UCSD-AML1 (cell line): ENCODE measurements at regions not wholly inside any gene's neighbourhood (a gene's known extent, or its start where the extent isn't known, plus 50 kb on each side); places are given as distances from the start of the nearest gene placed in this dataset.
"Not testable (repeated sequence)": the region's sequence is repeated elsewhere in the genome, so short reads cannot be mapped to it uniquely, and the experiment has no call there.

Experiments
- DNase-seq: peaks from one replicate; lab custom pipeline; 2025; ENCODE audit not compliant: unreplicated experiment; lab: John Stamatoyannopoulos, UW

DNA sequence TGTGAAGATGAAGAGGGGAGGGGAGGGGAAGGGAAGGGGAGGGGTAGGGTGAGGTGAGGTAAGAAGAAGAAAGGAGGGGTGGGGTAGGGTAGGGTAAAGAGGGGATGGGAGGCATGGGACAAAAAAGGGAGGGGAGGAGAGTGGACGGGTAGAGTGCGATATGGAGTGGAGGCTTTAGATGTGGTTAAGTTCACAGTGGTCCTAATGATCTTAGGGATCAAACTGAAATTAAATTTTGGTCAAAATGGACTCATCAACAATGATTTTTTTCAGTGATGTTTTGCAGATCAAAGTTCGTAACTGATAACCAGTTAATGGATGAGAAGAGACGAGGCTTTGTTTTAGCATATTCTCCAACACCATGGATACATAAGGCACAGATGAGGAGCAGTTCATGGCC lies 513.9 kb upstream of the ACVR2A start:
- DNase-seq: no peak

DNA sequence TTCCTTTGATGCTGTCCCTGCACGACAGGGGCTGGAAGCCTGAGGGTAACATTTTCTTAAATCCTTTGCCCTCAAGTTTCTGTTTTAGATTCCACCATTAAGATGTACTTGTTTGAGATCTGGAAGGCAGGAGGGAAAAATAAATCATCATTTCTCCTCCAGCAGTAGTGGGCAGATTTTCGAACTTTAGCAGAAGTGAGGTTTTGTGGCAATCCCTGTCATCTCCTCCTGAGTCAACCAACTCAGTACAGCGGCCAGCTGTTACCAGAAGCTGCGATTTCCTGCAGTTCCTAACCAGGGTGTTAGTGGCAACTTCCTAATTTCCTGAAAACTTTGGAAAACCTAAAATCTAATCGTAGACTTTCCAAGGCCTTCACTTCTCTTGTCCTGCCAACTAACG lies 517.2 kb upstream of the ACVR2A start:
- DNase-seq: no peak

DNA sequence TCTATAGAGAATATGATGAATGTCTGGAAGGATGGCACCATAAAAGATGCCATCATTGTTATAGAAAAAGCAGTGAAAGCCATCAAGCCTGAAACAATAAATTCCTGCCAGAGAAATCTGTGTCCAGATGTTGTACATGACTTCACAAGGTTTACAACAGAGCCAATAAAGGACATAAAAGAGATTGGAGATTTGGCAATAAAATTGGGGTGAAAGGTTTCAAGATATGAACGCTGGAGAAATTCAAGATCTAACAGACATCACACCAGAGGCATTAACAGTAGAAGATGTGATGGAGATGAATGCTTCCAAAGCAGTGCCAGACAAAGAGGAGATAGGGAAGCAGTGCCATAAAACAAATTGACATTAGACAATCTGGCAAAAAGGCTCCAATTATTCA lies 518.8 kb upstream of the ACVR2A start:
- no peak for DNase-seq

DNA sequence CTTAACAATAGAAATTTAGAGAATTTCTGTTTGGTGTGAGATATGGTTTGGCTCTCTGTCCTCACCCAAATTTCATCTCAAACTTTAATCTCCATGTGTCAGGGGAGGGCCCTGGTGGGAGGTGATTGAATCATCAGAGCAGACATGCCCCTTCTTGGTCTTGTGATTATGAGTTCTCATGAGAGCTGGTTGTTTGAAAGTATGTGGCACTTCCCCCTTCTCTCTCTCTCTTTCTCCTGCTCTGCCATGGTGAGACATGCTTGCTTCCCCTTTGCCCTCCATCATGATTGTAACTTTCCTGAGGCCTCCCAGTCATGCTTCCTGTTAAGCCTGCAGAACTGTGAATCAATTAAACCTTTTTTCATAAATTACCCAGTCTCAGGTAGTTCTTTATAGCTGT lies 524.7 kb upstream of the ACVR2A start:
- no peak for DNase-seq

DNA sequence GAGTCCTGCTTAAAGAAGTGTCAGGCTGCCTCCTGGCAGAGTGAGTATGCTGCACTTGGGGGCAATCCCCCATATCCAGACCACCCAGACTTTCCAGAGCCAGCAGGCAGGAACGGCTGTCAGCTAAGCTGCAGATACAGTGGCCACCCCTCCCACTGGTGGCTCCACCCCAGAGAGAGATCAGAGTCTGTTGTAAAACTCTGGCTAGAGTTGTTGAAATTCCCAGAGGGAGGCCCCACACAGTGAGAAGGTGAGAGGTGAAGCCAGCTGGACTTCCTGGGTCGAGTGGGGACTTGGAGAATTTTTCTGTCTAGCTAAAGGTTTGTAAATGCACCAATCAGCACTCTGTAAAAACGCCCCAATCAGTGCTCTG lies 533.8 kb upstream of the ACVR2A start:
- no peak for DNase-seq

DNA sequence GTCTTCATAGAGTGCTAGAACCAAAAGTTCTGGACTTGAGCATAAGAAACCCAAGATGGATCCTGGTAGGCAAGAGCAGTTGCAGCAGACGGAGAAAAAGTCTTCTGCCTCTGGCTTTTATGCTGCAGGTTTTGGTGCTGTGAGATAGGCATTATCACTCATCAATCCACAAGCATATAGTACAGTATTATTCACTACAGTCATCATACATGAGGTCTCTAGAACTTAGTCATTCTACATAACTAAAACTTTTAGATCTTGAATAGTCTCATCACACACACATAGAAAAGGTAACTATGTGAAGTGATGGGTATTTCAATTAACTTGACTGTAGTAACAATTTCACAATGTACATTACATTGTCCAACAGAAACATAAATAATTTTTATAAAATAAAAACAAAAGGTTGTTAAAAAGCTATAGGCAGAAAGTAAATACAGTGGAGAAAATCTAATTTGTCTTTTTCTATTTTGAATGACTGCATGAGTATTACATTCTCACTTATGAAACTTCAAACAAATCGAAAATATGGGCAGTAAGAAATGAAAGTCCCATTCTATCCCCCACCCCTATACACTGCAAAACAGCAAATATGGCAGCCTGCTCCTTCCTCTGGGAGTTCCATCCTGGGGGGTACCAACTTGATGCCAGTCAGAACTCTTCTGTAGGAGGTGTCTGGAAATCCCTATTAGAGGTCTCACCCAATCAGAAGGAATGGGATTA lies 534.3 kb upstream of the ACVR2A start:
- no peak for DNase-seq

DNA sequence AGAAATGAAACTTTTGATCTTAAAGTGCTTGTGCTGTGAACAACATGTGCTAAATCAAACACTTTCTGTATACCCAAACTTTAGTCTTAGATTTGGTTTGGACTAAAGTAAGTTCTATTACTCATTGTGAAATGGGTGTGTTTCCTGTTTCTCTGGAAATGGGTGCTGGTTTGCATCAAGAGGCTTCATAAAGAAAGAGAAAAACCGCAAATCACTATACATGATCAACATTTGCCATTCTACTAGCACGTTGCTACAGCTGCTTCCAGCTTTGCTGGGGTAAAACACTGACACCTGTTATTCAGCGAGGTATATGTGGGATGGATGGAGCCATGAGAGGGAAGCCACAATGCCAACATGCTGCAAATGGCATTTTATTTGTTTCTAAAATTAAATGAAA lies 547.0 kb upstream of the ACVR2A start:
- no peak for DNase-seq

DNA sequence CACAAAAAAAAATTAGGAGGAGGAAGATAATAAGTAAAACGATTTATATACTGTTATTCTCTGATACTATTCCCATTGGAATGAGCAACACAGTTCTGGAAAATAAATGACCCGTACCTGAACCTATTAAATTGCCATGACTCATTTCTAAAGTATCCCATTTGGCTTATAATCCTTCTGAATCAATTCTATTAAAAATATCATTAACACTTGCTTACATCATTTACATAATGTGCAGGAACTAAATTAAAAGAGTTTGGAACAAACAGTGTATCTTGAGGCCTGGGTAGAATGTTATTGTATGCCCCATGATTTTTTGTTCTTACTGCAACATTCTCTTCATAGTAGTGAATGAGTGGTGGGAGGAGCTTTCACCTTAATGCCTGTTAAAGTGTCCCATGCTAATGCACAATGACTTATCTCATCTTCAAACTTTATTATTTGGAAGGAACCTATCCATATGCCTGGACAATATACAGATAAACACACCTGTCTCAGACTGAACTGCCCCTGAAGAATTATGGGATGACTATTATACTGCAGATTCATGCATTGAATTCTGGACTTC lies 549.9 kb upstream of the ACVR2A start:
- DNase-seq: no peak

DNA sequence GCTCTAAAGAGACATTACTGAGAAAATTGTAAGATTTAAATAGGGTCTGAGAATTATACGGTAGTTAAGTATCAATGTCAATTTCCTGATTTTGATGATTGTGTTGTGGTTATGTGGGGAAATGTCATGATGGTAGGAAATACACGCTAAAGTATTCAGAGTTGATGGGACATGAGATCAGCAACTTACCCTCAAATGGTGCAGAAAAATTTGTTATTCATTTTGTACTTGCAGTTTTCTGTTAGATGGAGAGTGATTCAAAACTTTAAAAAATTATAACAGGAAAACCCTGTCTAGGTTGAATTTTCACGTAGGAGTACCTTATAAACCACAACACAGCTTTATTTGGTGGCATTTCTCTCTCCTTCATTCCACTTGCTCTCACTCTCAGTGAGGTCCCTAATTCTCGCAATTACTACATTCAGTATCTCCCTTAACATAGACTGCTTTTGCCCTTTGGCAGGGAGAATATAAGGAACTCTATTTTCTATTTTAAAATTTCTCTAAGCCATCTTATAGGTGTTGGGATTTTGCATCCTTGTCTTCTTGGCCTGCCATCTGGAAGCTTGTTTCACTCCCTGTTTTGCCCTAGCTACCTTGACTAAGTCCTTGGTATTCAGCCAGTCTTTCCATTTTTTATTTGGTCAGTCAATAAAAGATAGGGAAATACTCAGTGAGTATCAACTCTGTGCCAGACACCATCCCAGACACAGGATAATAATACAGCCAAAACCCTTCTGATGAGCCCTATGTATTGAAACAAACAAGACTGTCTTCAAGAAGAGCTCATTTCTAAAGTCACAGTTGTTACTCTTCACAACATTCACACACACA lies 550.6 kb upstream of the ACVR2A start:
- DNase-seq: no peak

DNA sequence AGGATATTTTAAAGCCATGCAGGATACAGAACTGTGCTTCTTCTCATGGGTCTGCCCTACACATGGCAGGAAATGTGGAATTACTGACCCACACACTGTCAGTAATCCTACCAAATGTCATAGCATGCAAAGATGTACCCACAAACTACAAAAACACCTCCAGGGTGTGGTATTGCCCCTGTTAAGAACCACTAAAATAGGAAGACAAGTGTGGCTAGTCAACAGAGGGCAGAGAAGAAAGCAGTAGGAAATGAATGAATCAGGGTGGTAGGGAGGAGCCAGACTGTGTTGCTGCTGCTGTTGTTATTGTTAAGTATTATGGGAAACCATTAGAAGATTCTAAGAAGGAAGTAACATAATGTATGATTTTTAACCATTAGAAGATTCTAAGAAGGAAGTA lies 556.7 kb upstream of the ACVR2A start:
- no peak for DNase-seq

DNA sequence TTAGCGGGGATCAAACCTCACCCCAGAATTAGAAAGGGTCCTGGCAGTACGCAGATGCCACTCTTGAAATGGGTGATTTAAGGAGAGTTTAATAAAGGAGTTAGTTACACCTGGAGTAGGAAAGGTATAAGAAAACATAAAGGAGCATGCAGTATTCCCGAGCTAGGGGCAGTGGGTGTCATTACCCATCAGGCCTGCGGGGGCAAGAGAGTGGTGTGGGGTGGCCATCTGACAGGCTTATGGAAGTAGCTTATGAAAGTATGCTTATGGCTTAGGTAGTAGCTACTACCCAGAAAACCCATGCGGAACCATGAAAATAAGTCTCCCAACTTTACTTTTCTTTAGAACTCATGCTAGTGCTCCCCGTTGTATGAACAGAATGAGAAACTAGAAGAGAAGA lies 568.9 kb upstream of the ACVR2A start:
- no peak for DNase-seq

DNA sequence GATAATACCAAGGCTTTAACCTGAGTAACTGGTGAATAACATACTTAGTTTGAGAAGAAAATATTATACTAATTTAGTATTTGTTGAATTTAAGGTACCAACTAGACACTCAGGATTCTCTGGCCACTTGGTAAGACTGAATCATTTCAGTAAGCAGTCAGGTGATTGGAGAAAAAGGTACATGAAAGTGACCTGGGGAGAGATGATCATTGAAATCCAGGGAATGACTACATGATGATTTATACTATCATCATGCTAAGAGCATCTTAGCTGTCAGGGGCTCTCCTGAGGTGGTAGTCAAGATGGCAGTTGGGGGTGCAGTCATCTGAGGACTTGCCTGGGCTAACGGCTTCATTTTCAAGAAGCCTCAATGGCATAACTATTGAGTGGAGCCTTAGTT lies 571.2 kb upstream of the ACVR2A start:
- no peak for DNase-seq

DNA sequence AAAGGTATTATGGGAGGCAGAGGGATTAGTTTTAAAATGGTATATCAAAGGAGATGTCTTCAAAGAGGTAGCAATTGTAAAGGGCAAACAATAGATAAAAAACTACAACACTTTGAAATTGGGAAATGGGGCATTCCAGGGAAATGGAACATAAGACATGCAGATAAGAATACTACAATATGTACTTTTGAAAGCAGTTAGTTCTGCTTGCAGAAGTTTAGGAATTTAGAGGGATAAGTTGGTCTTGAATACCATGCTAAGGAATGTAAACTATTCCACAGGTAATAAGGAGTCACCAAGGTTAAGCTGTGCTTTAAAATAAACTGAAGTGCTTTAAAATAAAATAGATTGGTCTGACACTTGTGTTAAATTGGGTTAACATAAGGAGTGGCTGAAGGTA lies 571.7 kb upstream of the ACVR2A start:
- DNase-seq: no peak

DNA sequence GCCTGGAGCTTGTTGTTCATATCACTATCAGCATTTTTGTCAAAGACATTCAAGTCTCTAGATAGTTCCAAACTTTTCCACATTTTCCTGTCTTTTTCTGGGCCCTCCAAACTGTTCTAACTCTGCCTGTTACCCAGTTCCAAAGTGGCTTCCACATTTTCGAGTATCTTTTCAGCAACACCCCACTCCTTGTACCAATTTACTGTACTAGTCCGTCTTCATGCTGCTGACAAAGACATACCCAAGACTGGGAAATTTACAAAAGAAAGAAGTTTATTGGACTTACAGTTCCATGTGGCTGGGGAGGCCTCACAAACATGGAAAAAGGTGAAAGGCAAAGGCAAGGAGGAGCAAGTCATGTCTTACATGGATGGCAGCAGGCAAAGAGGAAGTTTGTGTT lies 575.2 kb upstream of the ACVR2A start:
- not testable (repeated sequence) for DNase-seq

DNA sequence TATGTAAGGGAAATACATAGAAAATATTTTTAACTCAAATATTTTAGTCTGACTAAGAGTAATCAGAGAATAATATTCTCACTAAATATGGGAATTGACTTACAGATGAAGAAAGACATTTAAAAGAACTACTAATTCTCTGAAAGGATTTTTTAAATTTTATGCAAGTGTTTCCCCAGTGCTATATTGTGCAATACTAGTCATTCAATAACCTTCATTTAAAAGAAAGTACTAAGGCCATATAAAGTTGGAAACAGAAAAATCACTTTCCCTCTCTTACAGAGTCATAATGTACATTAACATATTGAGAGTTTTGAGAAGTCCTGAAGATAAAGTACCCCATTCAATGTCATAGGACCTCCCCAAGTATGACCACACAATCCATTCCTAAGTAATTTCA lies 584.6 kb upstream of the ACVR2A start:
- DNase-seq: no peak

DNA sequence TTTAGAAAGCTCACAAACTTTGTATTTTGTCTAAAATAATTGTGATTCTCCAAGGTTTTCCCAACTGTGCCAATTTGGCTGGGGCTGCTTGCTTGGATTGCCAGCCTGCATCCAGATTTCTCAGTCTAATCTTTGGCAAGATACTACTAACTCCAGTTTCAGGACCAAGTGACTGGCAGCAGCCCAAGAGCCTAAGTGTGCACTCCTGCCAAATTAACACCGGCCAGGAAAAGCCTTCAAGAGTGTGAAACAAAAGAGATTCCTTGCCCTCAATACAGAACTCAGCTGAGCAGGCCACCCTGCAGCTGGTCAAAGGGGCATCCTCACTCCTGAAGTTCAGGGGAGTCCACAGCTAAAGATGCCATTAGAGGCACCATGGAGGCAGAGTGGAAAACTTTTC lies 589.0 kb upstream of the ACVR2A start:
- DNase-seq: no peak

DNA sequence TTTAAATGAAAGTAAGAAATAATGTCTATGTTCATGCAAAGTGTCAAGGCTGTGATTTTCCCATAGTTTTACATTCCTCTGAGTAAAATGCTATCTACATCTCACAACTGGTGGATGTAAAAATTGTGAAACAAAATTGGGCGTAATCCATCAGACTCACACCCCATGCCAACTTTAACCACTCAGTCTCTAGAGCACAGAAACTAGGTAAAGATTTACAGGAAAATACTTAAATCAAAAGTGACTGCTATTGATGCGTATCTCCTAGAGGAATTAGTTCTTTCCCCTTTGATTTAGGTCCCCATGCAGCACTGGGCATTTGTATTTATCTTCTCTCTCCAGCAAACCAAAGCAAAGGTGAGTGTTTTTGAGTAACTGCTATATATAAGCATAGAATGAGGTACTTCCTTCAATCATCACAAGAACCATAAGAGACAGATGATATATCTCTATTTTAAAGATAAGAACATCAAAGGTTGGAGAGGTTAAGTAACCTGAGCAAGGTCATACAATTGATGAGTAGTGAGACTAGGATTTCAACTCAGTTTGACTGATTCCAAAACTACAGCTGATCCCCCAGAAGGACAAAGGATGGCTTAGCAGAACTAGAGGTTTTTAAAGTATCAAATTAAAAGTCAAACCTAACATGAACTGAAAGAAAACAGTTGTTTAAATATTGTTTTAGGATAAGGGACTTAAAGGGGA lies 594.0 kb upstream of the ACVR2A start:
- no peak for DNase-seq

DNA sequence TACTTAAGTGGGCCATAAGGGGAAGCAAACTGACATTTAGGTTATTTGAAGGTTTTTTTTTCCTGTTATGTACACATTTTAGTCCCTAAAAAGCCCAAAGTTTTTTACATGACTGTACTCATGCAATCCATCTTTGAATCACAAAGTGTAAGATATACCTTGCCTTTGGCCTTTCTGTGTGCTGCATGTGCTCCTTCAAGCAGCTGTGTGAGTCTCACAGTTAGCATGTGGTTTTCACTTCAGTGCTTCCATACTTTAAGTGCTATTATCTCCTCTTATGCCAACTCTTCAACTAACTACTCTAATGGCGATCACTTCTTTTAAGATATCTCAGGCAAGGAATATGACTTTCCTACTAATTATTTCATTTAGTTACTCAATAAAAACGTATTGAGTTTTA lies 597.1 kb upstream of the ACVR2A start:
- DNase-seq: no peak

DNA sequence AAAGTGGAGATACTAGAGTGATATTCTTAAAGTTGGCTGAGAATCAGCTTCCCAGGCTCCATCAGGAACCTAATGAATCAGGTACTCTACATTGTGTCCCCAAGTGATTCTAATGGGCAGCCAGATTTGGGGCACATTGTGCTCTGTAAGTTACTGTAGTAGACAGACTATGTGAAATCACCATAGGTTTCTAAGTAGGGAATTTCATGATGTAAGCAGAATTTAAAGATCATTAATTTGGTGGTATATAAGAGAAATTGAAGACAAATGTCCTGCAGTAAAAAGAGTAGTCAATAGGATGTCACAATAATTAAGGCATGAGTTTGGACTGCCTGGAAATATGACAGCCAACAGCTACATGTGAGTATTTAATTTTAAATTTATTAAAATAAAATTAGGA lies 602.4 kb upstream of the ACVR2A start:
- DNase-seq: no peak

DNA sequence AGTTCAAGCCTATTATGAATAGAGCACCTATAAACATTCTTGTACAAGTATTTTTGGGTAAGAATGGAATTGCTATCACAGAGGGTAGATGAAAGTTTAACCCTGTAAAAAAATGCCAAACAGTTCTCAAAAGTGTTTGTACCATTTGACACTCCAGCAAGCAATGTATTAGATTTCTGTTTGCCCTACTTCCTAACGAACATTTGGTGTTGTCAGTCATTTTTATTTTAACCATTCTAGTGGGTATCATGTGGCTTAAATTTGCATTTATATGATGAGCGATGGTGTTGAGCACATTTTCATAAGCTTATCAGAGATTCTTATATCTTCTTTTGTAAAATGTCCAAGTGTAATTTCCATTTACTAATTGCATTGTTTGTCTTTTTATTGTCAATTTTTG lies 608.2 kb upstream of the ACVR2A start:
- DNase-seq: no peak

DNA sequence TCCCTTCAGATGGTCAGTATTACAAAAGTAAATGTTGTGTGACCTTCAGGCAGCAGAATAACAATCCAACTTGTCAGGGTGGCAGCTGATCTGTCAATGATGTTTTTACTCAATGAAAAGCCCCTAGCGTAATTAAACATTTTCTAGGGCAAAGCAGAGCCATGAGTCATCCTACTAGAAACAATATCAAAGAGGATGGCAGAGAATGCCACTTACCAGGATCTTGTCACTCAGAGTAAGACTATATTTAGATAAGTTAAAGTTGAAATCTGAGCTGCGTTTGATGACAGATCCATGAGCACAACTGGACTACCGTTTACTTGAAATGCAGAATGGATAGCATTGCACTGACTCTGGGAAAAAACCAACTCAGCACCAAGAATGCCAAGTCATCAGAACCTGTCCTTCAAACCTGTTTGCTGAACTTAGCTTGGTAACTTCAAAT lies 612.6 kb upstream of the ACVR2A start:
- no peak for DNase-seq

DNA sequence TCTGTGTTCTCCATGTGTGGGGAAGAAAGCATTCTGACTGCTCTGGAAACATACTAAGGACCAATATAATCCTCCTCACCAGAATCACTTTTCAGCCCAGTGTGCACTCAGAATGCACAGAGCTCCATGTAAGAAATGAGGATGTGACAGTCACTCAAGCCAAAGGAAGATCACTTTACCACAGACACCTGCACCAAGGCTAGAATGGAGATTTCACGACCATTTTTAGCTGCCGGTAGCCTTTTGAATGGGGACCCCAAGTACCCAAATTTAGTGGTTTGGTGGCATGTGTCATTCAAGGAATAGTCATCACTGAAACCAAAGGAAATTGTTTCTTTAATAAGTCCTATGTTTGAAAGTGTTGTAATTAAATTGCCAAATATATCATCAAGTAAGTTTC lies 613.2 kb upstream of the ACVR2A start:
- DNase-seq: no peak
